GM12878 (cell line): ENCODE measurements at regions not wholly inside any gene's neighbourhood (a gene's known extent, or its start where the extent isn't known, plus 50 kb on each side); places are given as distances from the start of the nearest gene placed in this dataset.

Experiments used
- BMI1 ChIP-seq: fragments of 450-650 bp; IDR thresholded peaks from 2 replicates; pipeline ENCODE4 v1.6.1; 2016; ENCODE audit warnings: mild to moderate bottlenecking, moderate library complexity, borderline replicate concordance
- CHD1 ChIP-seq: IDR thresholded peaks from 2 replicates; pipeline ENCODE4 v1.6.1; 2012; ENCODE audit warnings: low read depth, low read length, improper control_type of control experiment
- CTCF ChIP-seq, 3 experiments: IDR thresholded peaks in 2 of 3; conservative IDR thresholded peaks in 1 of 3; 2 replicates each; pipeline ENCODE4 v1.5.1; 2011; ENCODE audit warnings: low read depth in 3 of 3, low read length in 3 of 3, mild to moderate bottlenecking in 3 of 3, control low read depth in 2 of 3, moderate library complexity in 2 of 3, inconsistent platforms in 1 of 3, mixed read lengths in 1 of 3; ENCODE audit not compliant: control insufficient read depth in 2 of 3, insufficient read depth in 1 of 3; ENCODE audit errors: extremely low read depth in 1 of 3
- EZH2 ChIP-seq: IDR thresholded peaks from 2 replicates; pipeline ENCODE4 v1.6.1; 2012; ENCODE audit warnings: low read depth, mild to moderate bottlenecking, control low read depth, inconsistent platforms, low read length, borderline replicate concordance; ENCODE audit not compliant: control insufficient read depth
- FOXM1 ChIP-seq: IDR thresholded peaks from 2 replicates; pipeline ENCODE4 v1.6.1; 2012; ENCODE audit warnings: low read depth, mild to moderate bottlenecking, inconsistent platforms, low read length, moderate library complexity
- HDAC2 ChIP-seq: fragments of 200-600 bp; sonication (generic); IDR thresholded peaks from 2 replicates; pipeline ENCODE4 v1.6.1; 2017
- MAX ChIP-seq: IDR thresholded peaks from 2 replicates; pipeline ENCODE4 v1.6.1; 2012; ENCODE audit warnings: low read depth, low read length, improper control_type of control experiment
- MYC ChIP-seq: IDR thresholded peaks from 2 replicates; pipeline ENCODE4 v1.6.1; 2011; ENCODE audit warnings: mild to moderate bottlenecking, low read length, moderate library complexity, inconsistent platforms; ENCODE audit not compliant: insufficient read depth, insufficient replicate concordance, insufficient read length, severe bottlenecking
- NFYB ChIP-seq: IDR thresholded peaks from 2 replicates; pipeline ENCODE4 v1.6.1; 2011; ENCODE audit warnings: low read depth, mild to moderate bottlenecking, low read length, improper control_type of control experiment, moderate library complexity; ENCODE audit not compliant: insufficient read depth
- NR2C1 ChIP-seq: fragments of 450-650 bp; IDR thresholded peaks from 2 replicates; pipeline ENCODE4 v1.6.1; 2017; ENCODE audit warnings: antibody characterized with exemption, mild to moderate bottlenecking, moderate library complexity
- POLR2A ChIP-seq: IDR thresholded peaks from 2 replicates; pipeline ENCODE4 v1.6.1; 2011; ENCODE audit warnings: low read depth, mild to moderate bottlenecking, low read length
- TAF1 ChIP-seq: IDR thresholded peaks from 2 replicates; pipeline ENCODE4 v1.6.1; 2011; ENCODE audit warnings: mild to moderate bottlenecking, low read depth, low read length, borderline replicate concordance
- YY1 ChIP-seq: IDR thresholded peaks from 2 replicates; pipeline ENCODE4 v1.6.1; 2011; ENCODE audit warnings: low read depth, mild to moderate bottlenecking, low read length
- ZNF592 ChIP-seq: fragments of 450-650 bp; IDR thresholded peaks from 2 replicates; pipeline ENCODE4 v1.6.1; 2017; ENCODE audit warnings: mild to moderate bottlenecking, moderate library complexity

- no peak for TF ChIP-seq MAX
- TF ChIP-seq CHD1 = no peak
- TF ChIP-seq ZNF592 = no peak
- TF ChIP-seq POLR2A = no peak
- TF ChIP-seq BMI1 = no peak
- no peak for TF ChIP-seq HDAC2
- no peak for TF ChIP-seq FOXM1
- TF ChIP-seq CTCF (IDR thresholded peaks at IDR 0.05 in 2 of 3, conservative IDR thresholded peaks at IDR 0.05 in 1 of 3; ENCODE audit: control insufficient read depth in 2 of 3, extremely low read depth in 1 of 3, insufficient read depth in 1 of 3, low read depth in 3 of 3, low read length in 3 of 3) = no peak
- no peak for TF ChIP-seq TAF1
- no peak for TF ChIP-seq EZH2
- no peak for TF ChIP-seq NFYB
- TF ChIP-seq MYC = no peak
- TF ChIP-seq NR2C1 = no peak
- no peak for TF ChIP-seq YY1
These were observed 336.1 kb upstream of the ZP4 start for GRCh38 chr1:238226810-238227209.
